AG08395 (cell line): ENCODE measurements at regions not wholly inside any gene's neighbourhood (a gene's known extent, or its start where the extent isn't known, plus 50 kb on each side); places are given as distances from the start of the nearest gene placed in this dataset.

Experiments
- DNase-seq: peaks from one replicate; pipeline ENCODE4 v3.0.0; 2012; ENCODE audit warnings: mixed read lengths, low spot score

DNA sequence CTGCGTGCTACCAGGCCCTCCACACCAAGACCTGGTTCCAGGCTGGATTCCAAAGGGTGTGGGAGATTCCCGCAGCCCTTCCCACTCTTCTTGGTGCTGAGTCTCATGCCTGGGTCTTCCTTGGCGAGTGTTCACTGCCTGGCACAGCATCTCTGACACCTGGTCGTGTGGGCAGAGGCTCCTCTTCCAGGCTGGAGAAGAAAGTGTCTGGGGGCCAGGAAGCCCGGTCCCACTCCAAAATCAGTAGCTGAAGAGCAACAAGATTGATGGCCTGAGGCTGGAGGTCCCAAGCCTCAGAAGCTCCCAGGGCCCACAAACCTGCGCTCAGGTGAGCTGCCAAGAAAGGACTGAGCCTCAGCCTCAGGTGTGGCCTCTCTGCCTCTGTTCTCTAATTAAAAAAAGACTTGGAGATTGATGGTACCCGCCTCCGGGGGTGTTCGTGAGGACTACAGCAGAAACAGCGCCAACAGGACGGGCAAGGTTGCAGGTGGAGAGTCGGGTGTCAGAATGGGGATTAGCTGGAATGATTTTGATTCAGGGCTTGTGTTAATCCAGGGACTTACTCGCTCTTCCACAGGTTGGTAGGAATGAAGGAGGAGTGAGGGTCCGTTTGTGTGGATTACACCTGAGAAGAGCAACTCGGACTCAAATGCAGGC lies 217.5 kb downstream of the TEX29 start:
- DNase-seq: no peak

DNA sequence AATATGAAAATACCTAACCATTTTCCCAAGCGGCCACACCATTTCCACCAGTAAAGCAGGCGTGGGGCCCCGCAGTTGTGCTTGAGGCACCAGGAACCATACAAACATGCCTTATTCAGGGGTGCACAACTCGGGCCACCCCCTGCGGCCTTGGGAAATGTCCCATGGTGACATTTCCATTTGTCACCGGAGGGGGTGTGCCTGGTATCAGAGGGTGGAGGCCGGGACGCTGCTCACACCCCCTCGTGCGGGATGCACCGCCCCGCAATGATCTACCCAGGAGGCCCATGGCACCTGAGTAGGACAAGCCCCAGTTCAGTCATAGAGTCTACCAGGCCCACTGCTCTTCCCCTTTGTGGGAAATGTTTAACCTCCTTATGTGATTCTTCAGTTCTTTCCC lies 218.8 kb downstream of the TEX29 start:
- DNase-seq: no peak

DNA sequence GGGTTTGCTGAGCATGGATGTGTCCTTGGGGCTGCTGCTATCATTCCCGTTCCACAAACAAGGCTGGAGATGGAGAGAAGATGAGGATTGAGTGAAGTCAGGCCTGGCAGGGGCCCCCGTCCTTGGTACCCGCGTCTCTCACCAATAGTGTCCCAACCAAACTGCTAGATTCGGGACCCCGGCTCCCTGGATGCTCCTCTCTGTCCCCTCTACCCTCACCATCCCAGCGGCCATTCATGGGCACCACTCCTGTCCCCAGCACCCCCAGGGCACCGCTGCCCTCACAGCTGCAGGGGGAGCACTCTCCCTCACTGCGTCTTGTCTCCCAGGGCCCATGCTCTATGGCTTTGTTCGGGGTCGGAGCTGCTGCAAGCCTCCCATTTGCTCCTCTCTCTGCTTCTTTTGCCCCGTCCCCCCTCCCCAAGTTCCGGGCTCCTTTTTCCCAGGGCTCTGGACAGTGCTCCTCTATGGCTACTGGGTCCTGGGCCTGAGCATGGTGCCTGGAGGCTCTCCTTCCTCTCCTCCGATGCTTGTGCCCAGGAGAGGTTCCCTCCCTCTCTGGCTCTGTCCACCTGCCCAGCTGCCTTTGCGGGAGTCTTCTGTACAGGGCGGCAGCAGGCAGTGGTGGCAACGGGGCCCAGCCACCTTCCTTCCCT lies 219.5 kb downstream of the TEX29 start:
- DNase-seq: no peak

DNA sequence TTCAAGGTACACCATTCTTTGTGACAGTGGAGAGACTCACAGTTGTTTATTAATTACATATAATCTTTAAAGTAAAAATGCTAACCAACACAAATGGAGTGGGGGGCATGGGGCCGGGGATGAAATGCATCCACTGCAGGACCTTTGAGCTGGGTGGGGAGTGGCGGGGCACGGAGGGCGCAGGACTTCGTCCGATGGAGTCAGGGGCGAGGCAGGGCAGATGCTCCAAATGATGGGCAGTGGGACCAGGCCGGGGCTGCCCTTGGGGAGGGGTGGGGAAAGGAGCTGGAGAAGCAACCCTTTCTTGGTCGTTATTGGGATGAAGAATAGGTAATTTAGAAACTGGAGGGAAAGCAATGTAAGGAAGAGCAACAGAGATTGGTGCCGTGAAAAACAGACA lies 220.0 kb downstream of the TEX29 start:
- DNase-seq: no peak

DNA sequence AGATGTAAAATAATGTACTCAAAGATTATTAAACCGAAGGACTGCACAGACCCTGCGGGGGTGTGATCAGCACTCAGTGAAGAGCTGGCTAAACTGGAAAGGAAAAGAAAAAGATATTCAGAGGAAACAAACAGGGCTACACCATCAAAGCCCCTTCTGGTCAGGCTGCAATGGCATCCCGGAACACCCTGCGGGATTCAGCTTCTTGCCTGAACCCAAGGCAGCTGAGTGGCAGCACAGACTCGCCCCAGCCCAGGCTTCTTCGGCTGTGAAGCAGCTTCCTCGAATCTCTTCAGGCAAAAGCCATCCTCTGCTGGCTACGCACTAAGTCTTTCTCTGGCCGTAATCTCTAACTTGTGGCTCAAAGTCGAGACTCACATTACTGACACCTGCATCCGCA lies 220.9 kb downstream of the TEX29 start:
- DNase-seq: no peak

DNA sequence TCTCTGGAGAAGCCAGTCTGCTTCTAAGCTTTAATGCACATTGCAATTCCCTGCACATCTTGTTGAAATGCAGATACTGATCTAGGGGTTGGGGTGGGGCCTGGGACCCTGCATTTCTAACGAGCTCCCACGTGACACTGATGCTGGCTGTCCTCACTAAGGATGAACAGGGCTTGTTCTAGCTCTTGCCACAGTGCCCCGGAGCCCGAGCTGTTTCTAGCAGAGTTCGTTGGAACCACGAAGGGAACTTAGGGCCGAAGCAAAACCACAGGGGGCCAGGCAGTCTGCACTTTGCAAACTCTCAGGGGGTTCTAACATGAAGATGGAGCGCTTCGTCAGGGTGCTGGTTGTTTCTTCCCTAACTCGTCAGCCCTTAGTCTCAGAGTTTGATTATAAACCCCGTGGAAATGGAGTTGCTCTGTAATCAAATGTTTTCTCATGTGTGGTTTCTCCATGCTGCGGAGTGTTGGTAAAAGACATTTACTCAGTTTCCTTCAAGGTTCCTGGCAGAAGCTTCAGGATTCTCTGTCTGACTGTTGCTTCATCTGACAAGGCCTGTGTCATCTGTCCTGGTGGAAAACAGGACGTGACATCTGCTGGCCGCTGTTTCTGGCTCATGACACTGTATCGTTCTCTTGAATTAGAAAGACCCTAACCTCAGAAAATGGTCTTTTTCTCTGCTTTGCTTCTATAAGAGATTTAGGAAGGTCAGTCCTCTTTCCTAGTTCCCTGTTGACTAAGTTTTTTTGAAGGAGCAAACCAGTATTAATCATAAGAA lies 221.5 kb downstream of the TEX29 start:
- DNase-seq: no peak

DNA sequence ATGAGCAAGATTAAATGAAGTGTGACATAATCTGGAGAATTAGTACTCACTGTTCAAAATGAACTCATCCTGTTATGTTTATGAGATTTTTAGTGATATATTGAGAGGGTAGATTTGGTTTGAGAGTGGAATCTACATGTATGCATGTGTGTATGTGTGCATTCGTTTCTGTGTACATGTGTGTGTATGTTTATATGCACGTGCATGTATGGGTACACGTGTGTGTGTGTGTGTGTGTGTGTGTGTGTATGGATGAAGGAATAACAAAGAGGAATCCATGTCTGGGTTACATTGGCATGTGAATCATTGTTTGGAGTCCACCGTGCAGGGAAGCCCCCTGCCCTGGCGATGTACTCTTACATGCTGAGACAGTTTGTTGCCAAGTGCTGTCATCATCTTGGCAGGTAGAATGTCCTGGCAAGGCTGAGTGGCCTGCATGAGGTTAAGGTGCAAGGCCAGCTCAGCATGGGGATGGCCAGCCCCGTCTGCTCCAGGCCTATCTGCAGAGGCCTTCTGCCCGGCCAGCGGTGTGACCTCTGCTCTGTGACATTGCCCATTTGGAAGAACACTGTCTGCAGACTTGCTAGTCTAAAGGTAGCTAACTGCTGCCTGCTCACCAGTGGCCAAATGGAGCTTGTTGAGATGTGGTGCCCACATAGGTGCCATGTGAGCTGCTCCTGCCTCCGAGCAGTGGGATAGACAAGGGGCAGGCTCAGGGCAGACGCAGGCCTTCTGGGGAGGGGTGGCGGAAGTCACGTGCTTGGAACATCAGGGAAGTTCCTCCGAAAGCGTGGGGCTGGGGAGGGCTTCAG lies 222.3 kb downstream of the TEX29 start:
- DNase-seq: no peak

DNA sequence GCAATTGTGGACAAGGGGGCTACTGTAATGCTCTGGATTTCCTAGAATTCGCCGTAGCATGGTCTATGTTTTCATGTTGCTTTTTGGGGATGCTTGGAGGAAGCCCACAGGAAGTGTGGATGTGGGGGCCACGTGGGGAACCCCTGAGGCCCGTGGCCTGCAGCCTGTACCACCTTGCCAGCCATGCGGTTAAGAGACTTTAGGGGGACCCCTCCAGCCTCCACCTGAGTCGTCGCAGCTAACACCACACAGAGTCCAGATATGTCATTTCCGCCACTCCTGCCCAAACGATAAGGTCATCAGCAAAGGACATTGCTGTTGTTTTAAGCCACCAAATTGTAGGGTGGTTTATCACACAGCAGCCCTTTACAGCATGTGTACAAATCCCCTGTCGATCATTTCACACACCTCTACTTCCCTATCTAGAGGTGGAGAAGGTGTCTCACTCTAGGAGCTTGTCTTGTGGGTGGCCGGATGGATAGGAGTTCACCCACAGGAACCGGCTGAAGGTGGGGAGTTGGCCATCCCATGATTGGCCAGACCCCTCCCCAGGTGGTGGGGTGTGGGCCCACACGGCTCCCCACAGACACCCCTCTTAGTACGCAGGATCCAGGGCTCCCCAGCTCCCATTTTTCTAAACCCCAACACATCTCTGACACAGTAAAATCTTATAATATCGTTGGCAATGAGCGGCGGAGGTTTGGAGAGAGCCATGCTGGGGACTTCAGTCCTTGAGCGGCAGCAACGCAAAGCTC lies 226.7 kb downstream of the TEX29 start:
- DNase-seq: no peak

DNA sequence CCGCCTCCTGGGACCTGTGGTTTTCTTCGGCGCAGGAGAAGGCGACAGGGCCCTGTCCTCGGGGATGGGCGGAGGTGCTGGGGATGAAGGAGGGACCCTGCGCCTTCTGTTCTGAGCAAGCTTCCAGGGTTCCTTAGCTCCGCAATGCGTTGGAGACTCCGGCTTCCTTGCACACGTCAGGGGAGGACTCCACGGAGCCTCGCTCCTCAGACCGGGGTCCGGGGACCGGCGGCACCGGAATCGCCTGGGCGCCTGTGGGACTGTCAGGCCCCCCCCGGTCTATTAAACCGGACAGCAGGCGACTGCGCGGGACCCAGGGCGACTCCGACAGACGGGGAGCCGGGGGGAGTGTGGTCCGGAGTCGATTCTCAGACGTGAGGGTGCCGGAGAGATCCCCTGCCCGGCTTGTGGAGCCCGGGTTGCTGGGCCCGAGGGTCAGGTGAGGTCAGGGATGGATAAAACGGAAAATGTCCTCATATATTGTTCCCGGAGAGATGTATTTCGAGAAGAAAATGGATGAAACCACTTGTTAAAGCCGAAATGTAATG lies 227.4 kb downstream of the TEX29 start:
- no peak for DNase-seq

DNA sequence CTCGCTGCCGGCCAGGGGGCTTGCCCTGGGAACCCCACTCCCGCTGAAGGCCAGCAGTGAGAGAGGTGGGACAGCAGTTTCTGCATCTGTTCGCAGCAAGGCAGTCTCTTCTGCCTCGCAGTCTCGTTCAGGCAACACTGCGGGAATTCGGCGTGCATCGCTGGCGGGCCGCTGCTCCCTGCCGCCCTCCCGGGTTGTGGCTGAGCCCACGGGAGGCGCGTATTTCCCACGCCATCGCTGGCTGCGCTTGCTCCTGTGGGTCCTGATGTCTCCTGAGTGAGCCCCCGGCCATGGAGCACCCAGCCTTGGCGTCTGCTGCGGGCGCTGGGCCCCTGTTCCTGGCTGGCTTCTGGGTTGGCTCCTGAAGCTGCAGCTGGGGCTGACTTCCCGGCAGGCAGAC lies 227.9 kb downstream of the TEX29 start:
- DNase-seq: no peak

DNA sequence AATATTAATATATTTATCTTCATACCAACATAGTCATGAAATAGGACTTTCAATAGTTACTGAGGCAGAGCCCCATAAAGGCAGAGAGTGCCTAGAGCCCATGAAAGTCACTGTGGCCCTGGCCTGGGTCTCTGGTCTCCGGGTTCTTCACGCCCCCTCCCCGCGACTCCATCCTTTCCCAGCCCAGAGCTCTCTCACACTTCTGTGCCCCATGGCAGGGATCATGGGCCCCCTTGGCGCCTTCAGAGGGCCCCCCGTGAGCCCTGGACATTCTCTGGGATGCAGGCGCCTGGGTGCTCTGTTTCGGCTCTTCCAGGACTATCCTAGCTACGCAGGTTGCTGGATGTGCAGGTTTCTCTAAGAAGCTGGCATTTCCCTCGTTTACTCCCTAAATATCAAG lies 228.4 kb downstream of the TEX29 start:
- DNase-seq: no peak

DNA sequence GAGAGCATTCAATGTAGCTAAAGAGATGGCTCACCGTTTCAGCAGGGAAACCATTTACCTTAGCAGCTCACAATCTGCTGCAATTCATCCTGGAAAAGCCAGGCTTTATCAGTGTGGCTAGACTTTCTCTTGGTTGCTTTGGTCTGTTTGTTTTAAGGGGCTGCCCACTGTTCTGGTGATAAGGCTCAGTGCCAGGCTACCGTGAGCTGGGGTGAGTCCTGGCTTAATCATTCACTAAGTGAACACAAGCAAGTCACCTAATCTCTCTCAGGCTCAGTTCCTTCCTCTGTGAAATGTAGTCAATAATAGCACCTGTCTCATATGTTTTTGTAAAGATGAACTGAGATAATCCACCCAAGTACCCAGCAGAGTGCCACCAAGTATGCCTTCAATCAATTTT lies 229.0 kb downstream of the TEX29 start:
- DNase-seq: no peak

DNA sequence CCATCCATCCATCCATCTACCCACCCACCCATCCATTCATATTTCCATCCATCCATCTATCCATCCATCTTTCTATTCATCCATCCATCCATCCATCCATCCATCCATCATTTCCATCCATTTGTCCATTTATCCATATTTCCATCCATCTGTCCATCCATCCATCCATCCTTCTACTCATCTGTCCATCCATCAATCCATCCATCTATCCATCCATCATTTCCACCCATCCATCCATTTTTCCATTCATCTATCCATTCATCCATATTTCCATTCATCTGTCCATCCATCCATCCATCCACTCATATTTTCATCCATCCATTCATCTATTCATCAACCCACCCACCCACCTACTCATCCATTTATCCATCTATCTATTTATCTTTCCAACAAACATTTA lies 229.6 kb downstream of the TEX29 start:
- no peak for DNase-seq

DNA sequence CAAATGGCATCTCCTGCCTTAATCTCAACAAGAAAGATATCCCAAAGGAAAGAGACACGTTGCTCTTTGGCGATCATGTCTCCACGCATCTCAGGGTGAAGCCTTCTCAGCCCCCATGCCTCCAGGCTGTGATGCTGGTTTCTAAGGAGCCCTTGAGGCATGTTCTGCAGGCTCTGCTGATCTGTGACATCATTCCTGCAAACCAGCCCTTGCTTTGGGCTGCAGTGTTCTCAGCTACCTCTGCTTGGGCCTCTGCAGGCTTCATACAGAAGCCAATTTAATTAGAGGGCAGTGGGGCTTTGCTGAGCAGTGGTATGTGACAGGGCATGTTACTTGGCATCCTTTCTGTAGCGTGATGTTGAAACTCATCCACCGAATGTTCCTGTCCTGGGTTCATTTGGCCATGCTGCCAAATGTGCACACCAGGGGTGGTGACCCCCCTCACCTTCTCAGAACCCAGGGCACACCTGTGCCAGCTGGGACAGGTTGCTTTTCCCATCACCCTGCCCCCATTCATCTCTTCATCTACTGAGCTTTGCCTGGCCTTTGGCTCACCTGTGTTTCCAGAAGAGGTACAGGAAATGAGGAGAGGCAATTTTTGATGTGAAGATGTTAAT lies 230.9 kb downstream of the TEX29 start:
- DNase-seq: no peak

DNA sequence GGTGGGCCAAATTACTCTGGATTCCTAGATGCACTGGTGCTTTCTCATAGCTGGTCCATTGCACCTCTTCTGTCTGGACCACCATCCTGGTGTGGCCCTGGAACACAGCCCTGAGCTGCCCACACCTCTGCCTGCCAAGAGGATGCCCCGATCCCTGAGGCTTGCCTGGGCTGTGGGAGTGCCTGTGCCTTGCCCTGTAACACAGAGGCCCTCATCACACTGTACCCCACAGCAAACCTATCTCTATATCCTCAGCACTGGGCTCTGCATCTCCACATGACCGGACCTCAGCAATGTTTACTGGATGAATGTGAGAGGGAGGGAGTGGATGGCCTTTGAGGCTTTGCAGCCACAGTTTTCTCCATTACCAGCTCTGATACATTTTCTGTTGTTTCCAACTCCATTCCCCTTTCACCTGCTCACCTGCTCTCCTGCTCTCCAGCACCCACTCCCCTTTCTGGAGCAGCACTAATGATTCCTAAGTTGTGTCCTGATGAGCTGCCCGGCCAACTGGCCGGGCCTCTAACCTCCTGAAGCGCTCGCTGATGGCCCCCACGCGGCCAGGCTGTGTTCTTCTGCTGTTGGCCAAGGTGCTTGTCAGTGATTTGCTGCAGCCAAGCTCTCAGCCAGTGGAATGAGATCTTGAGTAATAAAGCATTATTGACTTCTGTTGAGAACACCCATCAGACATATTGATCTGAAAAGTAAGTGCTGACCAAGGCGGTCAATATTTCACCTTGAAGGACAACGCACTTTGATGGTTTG lies 232.6 kb downstream of the TEX29 start:
- no peak for DNase-seq

DNA sequence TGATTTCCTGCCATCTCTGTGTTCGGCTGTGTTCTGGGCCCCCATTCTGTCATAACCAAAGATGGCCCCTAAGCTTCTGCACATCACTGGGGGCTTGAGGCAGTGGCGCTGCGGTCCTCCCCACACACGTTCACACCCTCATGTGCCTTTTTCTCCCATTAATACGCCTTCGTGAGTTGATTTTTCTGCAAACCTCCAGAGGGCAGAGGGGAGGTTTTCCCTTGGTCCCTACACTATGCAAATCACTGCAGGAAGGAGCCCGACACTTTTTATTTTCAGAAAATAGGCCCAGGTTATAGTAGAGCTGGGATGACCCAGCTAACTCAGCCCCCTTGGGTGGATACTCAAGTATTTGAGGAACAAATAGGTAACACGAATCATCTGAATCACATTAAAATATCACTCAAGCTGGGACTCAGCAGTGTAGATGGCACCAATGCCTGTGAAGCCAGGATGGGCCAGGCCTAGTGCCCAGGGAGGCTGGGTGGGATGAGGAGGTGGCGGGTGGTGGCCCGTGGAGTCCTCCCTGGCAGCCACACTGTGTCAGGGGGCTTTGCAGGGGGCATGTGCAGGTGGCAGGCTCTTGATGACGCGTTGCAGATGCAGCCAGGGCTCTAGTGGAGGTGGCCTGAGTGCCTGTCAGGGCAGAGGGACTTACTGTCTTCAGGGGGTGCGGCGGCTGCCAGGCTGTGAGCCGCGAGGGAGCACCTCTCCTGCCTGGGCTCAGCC lies 234.3 kb downstream of the TEX29 start:
- no peak for DNase-seq

DNA sequence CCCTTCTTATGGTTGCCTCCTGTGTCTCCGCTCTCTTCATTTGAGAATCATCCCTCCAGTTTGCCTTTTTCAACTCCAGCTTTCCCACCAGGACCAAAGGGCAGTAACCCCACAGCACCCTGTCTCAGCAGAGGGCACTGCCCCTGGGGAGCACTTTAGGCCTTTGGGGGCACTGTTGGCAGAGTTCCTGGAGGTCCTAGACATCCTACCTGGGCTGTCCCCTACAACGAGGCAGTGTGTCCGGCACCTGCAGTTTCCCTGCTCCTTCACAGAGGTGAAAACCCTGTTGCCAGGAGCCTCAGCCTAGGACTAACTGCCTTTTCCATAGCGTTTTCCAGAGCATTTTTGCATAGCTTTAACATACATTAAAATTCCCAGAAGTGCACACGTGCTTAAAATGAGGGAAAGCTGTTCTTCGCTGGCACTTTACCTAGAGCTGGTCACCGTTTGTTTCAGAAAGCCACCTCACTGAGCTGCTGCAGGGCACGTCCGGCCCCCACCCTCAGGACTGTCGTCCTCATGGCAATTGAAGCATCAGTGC lies 234.9 kb downstream of the TEX29 start:
- no peak for DNase-seq

DNA sequence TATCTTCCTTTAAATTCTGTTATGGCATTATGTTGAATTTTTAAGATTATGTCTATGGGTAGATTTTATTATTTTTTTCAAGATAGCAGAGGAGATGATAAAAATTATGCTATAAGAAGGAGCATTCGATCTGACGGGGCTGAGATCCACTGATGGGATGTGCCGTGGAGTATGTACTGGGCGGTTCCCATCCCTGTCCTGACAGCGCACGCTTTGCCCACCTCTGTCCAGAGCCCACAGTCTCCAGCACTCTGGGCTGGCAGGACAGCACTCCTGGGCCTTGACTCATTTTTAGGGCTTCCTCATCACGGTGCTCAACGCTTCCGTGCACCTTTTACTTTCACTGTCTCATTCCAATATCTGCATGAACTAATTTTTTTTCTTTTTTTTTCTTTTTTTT lies 235.5 kb downstream of the TEX29 start:
- no peak for DNase-seq

DNA sequence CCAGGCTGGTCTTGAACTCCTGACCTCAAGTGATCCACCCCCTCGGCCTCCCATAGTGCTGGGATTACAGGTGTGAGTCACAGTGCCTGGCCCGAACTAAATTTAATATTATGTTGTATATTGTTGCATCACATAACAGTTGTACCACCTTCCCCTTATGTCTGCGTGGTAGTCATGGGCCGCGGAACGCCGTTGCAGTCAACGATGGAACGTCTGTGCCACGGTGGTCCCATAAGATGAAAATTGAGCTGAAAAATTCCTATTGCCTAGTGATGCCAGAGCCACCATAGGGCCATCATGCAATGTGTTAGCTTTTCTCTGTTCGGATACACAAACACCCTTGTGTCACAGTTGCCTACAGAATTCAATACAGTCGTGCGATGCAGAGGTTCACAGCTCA lies 236.1 kb downstream of the TEX29 start:
- no peak for DNase-seq
